ENCODE measurements at regions not wholly inside any gene's neighbourhood (a gene's known extent, or its start where the extent isn't known, plus 50 kb on each side); places are given as distances from the start of the nearest gene placed in this dataset.

DNA sequence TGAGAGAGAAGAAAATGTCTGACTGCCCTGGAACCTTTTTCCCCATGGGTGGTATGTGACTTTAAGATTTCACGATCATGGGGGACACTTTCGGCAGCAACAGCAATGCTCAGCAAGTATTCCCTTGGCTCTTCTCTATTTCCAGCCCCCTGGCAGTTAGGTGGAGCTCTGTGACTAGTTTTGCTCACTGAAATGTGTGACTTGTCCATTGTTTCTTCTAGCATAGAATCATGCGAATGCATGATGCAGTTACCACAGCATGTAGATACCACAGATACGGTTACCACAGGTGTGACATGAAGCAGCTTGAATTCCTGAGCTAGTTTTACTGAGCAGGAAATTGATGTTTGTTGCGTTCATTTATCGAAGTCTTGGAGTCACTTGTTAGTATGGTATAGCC, 1034.5 kb upstream of the EEF2KMT start:
- intact Hi-C loops (cut with micrococcal nuclease) (no loop called here), dilution Hi-C loops (cut with HindIII; ENCODE audit: low sequenced_read_pairs, unreplicated experiment) (no loop called here), in situ Hi-C loops (cut with MboI; ENCODE audit: low sequenced_read_pairs) (no loop called here)
- H3K27me3 ChIP-seq (ENCODE audit: control insufficient read depth, insufficient read depth, low read length): no peaks in the 10 kb centered on the region
- H2AK9ac ChIP-seq (replicated peaks; ENCODE audit: low read depth, low read length, poor library complexity): no peak overlapping the region
- H4K91ac ChIP-seq (ENCODE audit: insufficient read depth, low read depth, low read length): no peak overlapping the region
- no peak overlapping the region for H3K4me3 ChIP-seq (ENCODE audit: insufficient read depth, low read depth, low read length)
- H3K56ac ChIP-seq (ENCODE audit: extremely low read depth, insufficient read depth, low read length): no peak overlapping the region
- no peak overlapping the region for H2BK5ac ChIP-seq (ENCODE audit: low read depth, low read length, poor library complexity, severe bottlenecking)
- H3K14ac ChIP-seq (replicated peaks; ENCODE audit: low read depth, low read length): no peak overlapping the region
- BruUV-seq (replicated peaks): no TSS peak
- no peak overlapping the region for H4K5ac ChIP-seq (ENCODE audit: low read depth, low read length)
- no peak overlapping the region for H2AK5ac ChIP-seq (ENCODE audit: low read depth, low read length)
- ChIA-PET POLR2A (ENCODE audit: unreplicated experiment) (no interaction called here), CTCF (no interaction called here)
- no peak overlapping the region for H2BK120ac ChIP-seq (ENCODE audit: low read depth, low read length)
- no peak overlapping the region for H2BK15ac ChIP-seq (ENCODE audit: low read depth, low read length)
- no peaks in the 10 kb centered on the region for H4K20me1 ChIP-seq (ENCODE audit: insufficient read depth, low read length)
- peaks cover 15% of the 10 kb centered on the region for H3K9me3 ChIP-seq (ENCODE audit: control insufficient read depth, insufficient read depth, low read length)
- H2AFZ ChIP-seq (replicated peaks; ENCODE audit: low read length, poor library complexity): no peak overlapping the region
- no peak overlapping the region for H3K18ac ChIP-seq (ENCODE audit: low read depth, low read length)
- H3K9ac ChIP-seq (ENCODE audit: low read depth, low read length): no peak overlapping the region
- TF ChIP-seq MAFK (IDR thresholded peaks at IDR 0.05; ENCODE audit: low read depth, low read length) (no peak), MAZ (IDR thresholded peaks at IDR 0.05; ENCODE audit: borderline replicate concordance, low read depth, low read length) (no peak), RCOR1 (IDR thresholded peaks at IDR 0.05; ENCODE audit: insufficient replicate concordance, low read length) (no peak), FOS (IDR thresholded peaks at IDR 0.05; ENCODE audit: low read depth, low read length) (no peak), SMC3 (IDR thresholded peaks at IDR 0.05; ENCODE audit: low read depth, low read length) (no peak), NFE2L2 (IDR thresholded peaks at IDR 0.05; ENCODE audit: low read depth, low read length) (no peak), CHD1 (IDR thresholded peaks at IDR 0.05; ENCODE audit: low read depth, low read length) (no peak), BHLHE40 (IDR thresholded peaks at IDR 0.05; ENCODE audit: low read depth, low read length) (no peak)
- TF ChIP-seq, protein P1, sequence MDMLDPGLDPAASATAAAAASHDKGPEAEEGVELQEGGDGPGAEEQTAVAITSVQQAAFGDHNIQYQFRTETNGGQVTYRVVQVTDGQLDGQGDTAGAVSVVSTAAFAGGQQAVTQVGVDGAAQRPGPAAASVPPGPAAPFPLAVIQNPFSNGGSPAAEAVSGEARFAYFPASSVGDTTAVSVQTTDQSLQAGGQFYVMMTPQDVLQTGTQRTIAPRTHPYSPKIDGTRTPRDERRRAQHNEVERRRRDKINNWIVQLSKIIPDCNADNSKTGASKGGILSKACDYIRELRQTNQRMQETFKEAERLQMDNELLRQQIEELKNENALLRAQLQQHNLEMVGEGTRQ (IDR thresholded peaks at IDR 0.05; ENCODE audit: low read depth, low read length): no peak
- H4K8ac ChIP-seq (ENCODE audit: low read depth in 2 of 2, low read length in 2 of 2): no peak overlapping the region
- no CpG with 5 or more reads among the region's 6 CpGs for WGBS, 2 experiments (ENCODE audit: extremely low coverage in 2 of 2, insufficient read length in 1 of 2)
- H3K4me2 ChIP-seq (ENCODE audit: low read depth, low read length): no peak overlapping the region
- H3K79me1 ChIP-seq (ENCODE audit: low read depth in 1 of 2, low read length in 2 of 2): no peaks in the 10 kb centered on the region
- H3K4ac ChIP-seq (ENCODE audit: low read depth, low read length): no peak overlapping the region
- H2BK20ac ChIP-seq (ENCODE audit: low read depth, low read length): no peak overlapping the region
- DNase-seq: no peak
- H3K23ac ChIP-seq (ENCODE audit: low read depth, low read length): no peak overlapping the region
- no peak for ATAC-seq (ENCODE audit: low read depth)
- H3K9me1 ChIP-seq (ENCODE audit: insufficient read depth, low read length): no peaks in the 10 kb centered on the region
- H3K27ac ChIP-seq (ENCODE audit: insufficient read depth, low read length): no peak overlapping the region
- no peaks in the 10 kb centered on the region for H3K4me1 ChIP-seq (ENCODE audit: control insufficient read depth, insufficient read depth, low read length)
- H3K36me3 ChIP-seq (ENCODE audit: control insufficient read depth, insufficient read depth, low read length): no peaks in the 10 kb centered on the region
